GOT3 (cell line): ENCODE measurements at regions not wholly inside any gene's neighbourhood (a gene's known extent, or its start where the extent isn't known, plus 50 kb on each side); places are given as distances from the start of the nearest gene placed in this dataset.

Source experiments
- DNase-seq: peaks from one replicate; lab custom pipeline; 2025; ENCODE audit warnings: mixed read lengths; lab: John Stamatoyannopoulos, UW

DNA sequence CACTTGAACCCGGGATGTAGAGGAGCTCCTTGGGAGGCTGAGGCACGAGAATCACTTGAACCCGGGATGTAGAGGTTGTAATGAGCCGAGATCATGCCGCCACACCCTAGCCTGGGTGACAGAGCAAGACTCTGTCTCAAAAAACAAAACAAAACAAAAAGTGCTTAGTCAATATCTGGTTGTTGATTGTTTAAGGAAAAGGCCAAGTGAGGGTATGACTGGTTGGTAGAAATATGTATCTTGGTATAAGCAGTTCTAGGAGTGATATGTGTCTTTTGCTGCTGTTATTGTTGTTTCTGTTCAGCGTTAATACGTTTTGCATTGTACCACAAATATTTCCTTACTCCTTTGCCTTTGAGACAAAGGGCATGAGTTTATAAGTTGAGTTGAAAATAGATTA is 210.7 kb upstream of the DMRT1 start:
- DNase-seq: no peak

DNA sequence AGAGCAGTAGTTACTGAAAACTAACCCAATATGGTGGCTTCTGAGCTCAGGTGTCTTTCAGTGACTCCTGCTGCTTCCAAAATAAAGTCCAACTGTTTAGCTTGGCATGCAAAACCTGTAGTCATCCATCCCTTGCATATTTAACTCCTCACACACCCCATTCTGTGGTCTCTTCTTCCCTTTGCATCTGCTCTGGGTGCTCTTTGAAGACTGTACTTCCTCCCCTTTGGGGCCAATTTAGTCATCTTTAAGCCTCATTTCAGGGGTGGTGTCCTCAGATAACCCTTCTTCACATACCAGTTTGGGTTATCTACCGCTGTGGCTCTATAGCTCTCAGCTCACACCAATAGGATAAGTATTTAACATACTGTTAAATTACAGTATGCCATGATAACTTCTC is 209.9 kb upstream of the DMRT1 start:
- DNase-seq: no peak

DNA sequence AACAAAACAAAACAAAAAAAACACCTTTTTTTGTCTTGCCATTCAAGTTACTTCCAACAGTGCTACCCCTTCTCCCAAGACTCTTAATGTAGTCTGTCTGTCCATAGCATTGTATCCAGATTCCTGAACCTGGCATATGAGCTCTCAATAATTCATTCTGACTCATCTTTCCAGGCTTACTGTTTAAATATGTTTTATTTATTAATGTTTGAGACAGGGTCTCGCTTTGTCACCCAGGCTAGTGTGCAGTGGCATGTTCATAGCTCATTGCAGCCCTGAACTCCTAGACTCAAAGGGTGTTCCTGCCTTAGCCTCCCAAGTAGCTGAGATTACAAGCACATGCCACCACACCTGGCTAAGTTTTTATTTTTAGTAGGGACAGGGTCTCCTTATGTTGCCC is 208.0 kb upstream of the DMRT1 start:
- no peak for DNase-seq

DNA sequence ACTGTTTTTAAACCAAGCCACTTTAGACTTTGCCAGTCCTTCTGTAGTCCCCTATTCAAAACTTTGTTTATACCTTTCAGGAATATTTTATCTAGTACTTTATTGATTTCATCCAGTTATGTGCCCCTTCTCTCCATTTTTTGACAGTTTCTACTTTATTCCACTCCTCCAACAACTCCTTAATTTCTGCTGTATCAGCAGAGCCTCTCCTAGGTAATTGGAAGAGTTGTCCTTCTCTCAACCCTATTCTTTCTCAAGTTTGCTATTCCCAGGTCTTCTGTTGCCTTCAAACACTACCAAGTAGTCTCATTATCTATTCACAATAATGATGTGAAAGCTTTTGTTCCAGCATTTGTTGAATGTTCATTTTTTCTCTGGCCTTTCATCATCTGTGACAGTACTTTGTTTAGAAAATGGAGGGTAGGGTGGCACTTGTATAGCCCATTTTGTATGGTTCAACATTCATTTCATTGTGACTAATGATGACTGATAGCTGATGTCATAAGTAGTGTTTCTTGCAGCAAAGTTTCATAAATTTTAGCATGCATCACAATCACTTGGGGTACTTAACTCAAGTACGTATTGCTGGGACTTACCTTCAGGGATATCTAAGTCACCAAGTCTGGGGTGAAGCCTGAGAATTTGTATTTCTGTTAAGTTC is 204.4 kb upstream of the DMRT1 start:
- DNase-seq: no peak

DNA sequence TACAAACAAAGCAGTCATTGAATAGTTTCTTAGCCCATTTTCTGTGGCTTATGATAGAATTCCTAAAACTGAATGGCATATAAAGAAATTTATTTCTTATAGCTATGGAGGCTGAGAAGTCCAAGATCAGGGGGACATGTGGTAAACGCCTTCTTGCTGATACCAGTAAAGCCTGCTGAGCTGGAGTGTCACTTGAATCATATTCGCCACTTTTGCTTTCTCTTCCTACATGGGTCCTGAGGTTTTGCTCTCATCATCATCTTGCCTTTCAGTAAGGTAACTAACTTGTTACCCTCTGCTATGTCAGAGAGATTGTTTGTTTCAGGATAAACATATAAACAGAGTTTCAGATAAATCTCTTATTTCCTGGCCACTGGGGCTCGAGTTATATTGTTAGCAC is 203.3 kb upstream of the DMRT1 start:
- DNase-seq: no peak

DNA sequence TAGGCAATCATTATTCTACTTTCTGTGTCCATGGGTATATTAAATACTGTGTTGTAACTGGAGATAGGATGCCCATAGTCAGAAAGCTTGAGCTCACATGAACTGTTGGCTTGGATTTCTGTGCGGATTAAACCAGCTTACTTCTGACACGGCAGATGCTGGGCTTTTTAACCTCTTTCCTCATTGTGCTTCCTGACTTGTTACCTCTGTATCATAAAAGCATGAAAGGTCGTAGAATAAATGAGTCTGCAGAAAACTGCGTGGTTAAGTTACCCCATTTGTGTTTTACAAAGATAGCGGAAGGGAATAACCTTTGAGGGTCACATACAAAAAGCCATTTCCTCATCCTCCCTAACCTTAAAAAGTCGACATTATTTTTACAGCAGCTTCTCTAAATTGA is 199.5 kb upstream of the DMRT1 start:
- no peak for DNase-seq

DNA sequence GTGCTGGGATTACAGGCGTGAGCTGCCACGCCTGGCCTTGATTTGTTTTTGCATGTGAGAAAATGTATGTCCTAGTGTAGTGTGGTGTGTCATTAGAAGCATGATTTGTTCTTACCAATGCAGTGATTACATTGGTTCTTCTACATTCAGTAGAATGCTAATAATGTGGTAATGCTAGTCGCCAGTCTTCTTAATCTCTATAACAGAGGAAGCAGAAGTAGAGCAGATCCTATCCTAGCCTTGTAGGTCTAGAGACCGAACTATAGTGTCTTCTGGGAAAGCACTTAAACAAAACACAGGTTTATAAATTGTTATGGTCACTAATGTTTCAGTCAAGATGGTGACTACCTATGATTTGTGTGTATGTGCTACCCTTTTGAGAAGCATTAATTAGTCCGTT is 197.5 kb upstream of the DMRT1 start:
- no peak for DNase-seq

DNA sequence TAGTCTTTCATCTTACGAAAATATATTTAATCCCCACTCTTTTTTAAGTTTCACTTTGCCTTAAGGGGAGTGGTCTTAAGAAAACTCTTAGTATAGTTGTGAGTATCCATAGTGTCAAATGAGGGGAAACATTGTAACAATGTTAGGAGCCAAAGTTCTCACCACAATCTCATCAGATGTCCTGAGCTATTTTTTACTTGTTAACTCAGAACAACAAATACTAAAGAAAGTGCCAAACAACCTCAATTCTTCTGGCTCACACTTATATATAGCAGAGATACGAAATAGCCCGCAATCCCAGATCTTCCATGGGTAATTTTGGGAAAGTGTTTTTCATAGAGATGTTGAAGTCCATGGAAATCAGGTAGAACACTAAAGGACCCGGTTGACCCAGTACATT is 194.0 kb upstream of the DMRT1 start:
- DNase-seq: no peak

DNA sequence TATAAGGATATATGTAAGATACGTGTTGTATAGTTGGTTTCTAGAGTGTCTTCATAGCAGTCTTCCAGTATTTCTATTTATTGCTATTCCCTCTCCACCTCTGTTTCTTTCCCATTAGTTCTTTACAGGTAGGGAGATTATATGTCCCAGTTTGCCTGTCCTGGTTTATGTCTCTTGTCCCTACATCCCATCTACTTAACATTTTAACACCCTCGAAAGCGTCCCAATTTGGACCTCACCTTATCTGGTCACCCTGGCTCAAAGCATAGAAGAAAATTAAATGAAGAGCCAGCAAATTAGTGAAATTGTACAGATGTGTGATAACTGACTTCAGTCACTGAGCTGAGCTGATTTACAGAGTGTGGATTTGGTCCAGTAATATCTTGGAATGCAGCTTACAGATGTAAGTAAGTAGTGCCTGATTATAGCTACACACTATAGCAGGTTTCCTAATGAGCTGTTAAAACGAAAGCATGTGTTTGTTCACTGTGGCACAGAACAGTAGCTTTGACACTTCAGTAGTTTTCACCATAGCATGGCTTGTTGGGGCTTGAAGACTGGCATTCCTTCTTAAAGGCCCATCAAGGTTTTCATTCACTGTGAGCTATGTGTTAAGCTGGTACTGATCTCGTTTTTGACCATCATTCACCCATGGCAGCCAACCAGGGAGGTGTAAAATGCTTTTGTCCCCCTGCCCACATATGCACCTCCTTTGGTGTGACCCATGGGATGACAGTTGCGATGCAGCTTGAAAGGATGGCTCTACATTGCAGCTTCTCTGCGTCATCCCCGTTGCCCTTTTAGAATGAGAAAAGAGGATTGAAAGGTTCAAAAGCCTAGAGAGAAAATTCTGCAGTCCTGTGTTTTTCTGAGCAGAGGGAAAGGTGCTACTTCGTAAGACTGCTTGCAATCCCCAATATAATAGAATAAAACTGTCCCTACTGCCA is 192.1 kb upstream of the DMRT1 start:
- no peak for DNase-seq

DNA sequence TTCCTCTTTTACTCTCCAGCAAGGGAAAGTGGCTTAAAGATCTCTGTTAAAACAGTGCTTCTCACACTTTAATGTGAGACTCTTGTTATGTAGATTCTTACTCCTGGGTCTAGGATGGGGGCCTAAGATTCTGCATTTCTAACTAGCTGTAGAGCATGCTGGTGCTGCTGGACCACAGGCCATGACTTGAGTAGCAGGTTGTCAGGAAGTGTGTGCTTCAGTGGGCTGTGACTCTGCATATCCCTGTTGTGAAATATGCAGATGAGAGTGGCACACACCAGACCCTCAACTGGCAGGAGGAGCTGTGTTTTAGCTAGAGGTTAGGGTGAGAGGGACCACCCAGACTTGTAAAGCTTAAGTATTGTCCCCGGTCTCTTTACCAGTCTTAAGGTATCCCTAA is 191.1 kb upstream of the DMRT1 start:
- DNase-seq: no peak

DNA sequence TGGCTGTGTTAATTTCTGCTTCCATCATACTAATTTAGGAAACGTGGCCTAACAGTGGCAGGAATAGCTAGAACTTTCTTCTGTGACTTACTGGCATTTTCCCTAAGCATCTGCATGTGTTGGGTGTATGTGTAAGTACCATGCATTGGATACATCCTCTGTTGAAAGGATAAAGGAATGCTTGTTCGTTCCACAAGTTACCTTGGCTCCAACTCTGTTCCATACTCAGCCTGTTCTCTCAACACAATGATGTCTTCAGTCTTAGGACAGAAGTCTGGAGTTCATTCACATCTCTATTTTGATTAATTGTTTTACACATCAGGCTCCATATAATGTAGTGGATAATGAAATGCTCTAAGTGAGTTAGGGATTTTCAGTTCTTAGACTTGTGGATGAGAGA is 190.1 kb upstream of the DMRT1 start:
- DNase-seq: no peak

DNA sequence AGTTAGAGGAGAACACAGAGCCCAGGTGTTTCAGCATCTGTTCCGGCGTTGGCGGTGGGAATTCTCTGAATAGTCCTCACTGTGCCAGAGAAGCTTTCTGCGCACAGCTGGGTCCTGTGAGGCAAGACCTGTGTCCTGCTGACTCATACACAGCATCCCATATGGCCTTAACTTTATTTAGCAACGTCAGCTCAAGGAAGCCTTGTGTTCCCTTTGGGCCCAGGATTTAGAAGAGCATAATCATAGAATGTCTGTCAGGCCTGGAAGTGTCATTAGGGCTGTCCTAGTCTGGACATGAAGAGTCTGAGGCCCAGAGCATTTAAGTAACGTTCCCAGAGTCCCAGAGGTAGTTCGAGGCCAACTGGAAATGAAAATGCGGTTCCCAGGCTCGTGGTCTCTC is 188.6 kb upstream of the DMRT1 start:
- no peak for DNase-seq

DNA sequence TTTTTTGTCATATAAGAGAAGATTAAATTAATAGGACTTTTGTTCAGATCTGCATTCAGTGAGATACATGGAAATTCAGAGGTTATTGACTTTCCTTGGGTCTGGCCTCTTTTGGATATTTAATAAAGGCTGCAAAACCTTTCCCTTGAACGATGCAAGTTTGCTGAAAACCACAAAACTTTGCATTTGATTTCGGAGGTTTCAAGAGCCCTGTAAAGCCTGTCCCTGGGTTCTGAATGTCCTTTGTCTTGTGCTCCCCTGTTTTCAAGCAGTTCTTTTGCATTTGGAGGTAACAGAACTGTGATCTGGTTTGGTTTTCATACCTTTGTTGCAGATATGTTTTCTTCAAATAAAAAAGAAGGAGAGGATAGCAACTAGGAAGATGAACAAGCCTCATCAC is 188.1 kb upstream of the DMRT1 start:
- no peak for DNase-seq

DNA sequence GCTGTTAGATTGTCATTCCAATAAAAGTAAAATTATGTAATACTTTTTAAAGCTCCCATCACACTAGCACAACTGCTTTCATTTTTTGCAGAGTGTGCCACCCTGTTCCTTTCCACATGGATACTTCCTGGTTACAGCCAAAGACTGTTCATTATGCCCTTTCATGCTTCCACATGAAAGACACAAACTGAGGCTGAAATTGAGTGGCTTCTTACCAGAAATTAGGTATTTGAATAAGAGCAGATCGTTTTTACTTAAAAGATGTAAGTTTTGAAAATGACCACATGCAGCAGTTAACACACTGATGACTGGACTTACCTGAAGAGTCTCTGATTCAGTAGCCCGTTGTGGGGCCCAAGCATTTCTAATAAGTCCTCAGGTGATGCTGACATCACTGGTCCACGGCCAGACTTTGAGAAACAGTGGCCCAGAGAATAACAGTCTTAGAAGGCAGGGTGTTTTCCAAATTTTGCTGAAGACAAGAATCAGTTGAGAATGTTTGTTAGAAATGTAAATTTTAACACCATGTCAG is 187.6 kb upstream of the DMRT1 start:
- no peak for DNase-seq

DNA sequence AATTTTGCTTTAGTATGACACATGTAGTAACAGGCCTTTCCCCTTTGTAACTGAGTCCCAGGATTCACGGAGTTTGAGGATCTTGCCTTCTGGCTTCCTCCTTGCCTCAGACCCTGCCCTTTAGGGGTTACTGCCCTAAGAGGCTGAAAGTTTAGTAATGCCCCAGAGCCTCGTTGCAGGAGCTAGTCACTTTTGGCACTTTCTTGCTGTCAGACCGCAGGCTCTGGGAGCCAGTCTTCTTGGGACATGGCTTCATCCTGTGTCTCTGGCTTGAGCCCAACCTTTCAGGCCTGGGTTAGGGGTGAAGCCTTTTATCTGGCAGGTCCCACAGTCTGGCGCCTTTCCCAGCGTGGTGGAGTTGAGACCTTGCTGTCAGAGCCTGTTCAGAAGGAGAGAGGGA is 185.6 kb upstream of the DMRT1 start:
- no peak for DNase-seq

DNA sequence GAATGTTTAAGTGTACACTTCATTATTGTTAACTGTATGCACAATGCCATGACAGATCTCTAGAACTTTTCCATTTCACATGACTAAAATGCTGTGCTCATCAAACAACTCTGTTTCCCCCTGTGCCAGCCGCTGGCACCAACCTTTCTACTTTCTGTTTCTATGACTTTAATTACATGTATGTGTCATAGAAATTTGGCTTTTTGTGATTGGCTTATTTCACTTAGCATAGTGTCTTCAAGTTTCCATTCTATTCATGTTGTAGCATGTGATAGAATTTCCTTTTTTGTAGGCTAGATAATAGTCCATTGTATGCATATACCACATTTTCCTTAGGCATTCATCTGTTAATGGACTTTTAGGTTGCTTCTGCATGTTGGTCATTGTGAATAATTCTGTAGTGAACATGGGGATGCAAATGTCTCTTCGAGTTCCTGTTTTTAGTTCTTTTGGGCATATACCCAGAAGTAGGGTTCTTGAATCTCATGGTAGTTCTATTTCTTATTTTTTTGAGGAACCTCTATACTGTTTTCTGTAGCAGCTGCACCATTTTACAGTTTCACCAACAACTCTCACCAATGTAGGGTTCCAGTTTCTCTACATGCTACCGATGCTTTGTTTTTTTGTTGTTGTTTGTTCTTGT is 184.4 kb upstream of the DMRT1 start:
- DNase-seq: no peak

DNA sequence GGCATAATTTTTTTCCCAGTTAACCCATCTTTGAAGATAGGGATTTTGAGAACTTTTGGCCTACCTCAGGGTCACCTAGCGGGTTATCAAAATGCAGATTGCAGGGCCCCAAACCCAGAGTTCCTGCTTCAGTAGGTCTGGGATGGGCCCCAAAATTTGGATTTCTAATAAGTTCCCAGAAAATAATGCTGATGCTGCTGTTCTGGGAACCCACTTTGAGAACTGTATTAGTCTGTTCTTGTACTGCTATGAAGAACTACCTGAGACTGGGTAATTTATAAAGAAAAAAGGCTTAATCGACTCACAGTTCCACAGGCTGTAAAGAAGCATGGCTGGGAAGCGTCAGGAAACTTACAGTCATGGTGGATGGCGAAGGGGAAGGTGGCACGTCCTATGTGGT is 182.2 kb upstream of the DMRT1 start:
- no peak for DNase-seq

DNA sequence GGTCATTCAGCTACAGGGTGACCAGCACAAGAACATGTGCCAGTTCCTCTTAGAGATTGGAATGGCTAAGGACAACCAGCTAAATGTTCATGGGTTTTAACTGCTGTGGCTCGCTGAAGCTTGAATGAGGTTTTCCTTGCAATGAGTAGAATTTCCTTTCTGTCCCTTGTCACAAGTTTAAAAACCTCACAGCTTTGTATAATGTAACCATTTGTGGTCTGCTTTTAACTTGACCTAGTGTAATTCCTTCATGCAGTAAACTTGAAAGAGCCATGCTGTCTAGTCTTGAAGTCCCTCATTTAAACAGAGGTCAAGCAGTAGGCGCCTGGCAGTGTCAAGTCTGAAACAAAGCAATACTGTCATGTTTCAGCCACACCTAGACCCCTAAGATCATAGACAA is 181.3 kb upstream of the DMRT1 start:
- DNase-seq: no peak

DNA sequence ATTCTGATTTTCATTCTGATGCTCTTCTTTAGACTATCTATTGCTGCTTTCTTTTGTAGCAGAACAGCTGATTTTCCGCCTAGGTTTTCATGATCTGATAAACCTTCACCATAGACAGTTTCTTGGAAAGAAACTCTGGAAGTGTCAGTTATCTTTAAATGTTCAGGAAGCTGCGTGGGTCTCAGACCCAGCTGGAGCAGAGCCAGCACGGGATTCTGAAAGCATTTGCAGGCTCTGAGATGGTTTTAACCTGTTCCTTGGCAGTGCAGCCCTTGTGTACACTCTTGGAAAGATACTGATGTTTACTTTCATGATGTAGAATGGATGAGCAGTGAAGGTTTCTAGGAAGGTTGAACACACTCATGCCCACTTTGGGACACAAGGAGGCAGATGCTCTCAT is 178.0 kb upstream of the DMRT1 start:
- no peak for DNase-seq

DNA sequence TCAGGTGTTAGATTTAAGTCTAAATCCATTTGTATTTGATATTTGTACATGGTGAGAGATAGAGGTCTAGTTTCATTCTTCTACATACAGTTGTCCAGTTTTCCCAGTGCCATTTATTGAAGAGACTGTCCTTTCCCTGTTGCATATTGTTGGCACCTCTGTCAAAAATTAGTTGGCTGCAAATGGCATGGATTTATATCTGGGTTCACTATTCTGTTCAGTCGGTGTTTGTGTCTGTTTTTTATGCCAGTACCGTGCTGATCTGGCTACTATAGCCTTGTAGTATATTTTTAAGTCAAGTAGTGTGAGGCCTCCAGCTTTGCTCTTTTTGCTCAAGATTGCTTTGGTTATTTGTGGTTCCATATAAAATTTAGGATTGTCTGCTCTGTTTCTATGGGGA is 176.2 kb upstream of the DMRT1 start:
- DNase-seq: no peak

DNA sequence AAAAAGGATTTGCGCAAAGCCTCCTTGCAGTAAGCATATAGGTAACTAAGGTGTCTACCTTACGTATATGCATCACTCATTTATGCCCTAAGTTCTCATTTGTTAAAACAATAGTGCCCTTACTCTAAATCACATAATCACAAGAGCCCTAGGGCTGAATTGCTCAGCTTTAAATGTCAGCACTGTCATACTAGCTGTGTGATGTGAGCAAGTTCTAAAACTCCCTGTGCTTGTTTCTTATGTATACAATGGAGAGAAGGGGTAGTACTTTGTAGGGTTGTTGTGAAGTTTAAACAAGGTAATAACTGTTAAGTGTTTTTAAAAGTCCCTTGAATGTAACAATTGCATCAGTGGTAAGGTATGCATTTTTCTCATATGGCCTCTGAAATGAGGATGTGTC is 169.5 kb upstream of the DMRT1 start:
- no peak for DNase-seq

DNA sequence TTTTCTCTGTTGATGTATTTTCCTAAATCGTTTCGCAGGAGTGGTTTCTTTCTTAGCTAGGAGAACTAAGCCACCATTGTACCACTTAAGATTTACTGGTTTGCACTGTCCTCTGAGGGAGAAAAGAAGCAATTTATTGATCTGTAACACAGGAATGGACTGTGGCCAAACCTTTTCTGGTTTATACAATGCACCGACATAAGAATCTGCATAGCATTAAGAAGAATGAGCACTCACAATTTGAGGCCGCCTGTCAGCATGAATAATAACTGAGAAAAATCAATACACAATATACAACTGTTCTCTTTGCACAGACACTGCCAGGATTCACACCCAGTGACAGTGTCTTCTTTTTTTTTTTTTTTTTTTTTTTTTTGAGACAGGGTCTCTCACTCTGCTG is 168.6 kb upstream of the DMRT1 start:
- DNase-seq: no peak
